Neural cell (in vitro differentiated cells): ENCODE measurements at regions not wholly inside any gene's neighbourhood (a gene's known extent, or its start where the extent isn't known, plus 50 kb on each side); places are given as distances from the start of the nearest gene placed in this dataset.

Source experiments
- CTCF ChIP-seq: fragments of 450-650 bp; IDR thresholded peaks from 2 replicates; pipeline ENCODE4 v1.5.1; 2014; ENCODE audit warnings: antibody characterized with exemption, mild to moderate bottlenecking, moderate library complexity; ENCODE audit not compliant: poor library complexity, severe bottlenecking
- POLR2AphosphoS5 ChIP-seq: IDR thresholded peaks from 2 replicates; pipeline ENCODE4 v1.6.1; 2012
- SMC3 ChIP-seq: fragments of 450-650 bp; conservative IDR thresholded peaks from 2 replicates; pipeline ENCODE4 v1.6.1; 2014; ENCODE audit warnings: antibody characterized with exemption, mild to moderate bottlenecking, moderate library complexity; ENCODE audit not compliant: poor library complexity

GRCh38 chr5:153299891-153300290 lies 190.6 kb upstream of the GRIA1 start:
- TF ChIP-seq CTCF (no peak), SMC3 (no peak), POLR2AphosphoS5 (no peak)
